T-helper 1 cell treated with Interleukin-12 subunit alpha and Interleukin-12 subunit beta and Interleukin-4 antibody, amounts not matched to agents 30 ng/mL and 1 ng/mL, for 36 hours (primary cell): ENCODE measurements at regions not wholly inside any gene's neighbourhood (a gene's known extent, or its start where the extent isn't known, plus 50 kb on each side); places are given as distances from the start of the nearest gene placed in this dataset.
"Not testable (repeated sequence)": the region's sequence is repeated elsewhere in the genome, so short reads cannot be mapped to it uniquely, and the experiment has no call there.

Source experiments
- intact Hi-C: fragments of 100-400 bp; cut with micrococcal nuclease; formaldehyde crosslinking; loops from one replicate; pipeline ENCODE4 v1.15.1; 2024

GRCh38 chr5:12592228-12592627, 688.0 kb upstream of the CTNND2 start:
- intact Hi-C loops: no loop called here

DNA sequence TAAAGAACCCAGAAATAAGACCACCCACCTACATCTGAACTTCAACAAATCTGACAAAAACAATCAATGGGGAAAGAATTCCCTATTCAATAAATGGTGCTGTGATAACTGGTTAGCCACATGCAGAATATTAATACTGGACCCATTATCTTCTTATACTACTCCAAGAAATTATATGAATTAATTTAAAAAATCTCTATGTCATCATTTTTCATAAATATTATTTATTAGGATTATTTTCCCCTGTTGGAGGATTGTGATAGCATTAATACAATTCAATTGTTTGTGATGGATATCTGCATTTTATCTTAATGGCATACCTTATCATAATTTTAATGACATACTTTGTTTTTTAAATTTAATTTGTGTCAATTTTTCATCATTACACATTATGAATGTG, 682.2 kb upstream of the CTNND2 start:
- intact Hi-C loops: no loop called here

DNA sequence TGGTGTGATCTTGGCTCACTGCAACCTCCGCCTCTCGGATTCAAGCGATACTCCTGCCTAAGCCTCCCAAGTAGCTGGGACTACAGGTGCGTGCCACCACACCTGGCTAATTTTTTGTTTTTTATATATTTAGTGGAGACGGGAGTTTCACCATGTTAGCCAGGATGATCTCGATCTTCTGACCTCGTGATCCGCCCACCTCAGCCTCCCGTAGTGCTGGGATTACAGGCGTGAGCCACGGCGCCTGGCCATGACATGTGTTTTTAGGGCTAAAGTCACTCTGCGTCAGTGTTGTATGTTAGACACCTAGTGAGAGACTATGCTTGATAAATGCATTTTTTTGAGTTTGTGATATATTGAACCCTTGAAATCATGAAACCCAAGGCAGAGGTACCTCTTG, 674.6 kb upstream of the CTNND2 start:
- intact Hi-C loops: not testable (repeated sequence)

- intact Hi-C loops: not testable (repeated sequence)
Observed at GRCh38 chr5:12576953-12577352, 672.7 kb upstream of the CTNND2 start.

DNA sequence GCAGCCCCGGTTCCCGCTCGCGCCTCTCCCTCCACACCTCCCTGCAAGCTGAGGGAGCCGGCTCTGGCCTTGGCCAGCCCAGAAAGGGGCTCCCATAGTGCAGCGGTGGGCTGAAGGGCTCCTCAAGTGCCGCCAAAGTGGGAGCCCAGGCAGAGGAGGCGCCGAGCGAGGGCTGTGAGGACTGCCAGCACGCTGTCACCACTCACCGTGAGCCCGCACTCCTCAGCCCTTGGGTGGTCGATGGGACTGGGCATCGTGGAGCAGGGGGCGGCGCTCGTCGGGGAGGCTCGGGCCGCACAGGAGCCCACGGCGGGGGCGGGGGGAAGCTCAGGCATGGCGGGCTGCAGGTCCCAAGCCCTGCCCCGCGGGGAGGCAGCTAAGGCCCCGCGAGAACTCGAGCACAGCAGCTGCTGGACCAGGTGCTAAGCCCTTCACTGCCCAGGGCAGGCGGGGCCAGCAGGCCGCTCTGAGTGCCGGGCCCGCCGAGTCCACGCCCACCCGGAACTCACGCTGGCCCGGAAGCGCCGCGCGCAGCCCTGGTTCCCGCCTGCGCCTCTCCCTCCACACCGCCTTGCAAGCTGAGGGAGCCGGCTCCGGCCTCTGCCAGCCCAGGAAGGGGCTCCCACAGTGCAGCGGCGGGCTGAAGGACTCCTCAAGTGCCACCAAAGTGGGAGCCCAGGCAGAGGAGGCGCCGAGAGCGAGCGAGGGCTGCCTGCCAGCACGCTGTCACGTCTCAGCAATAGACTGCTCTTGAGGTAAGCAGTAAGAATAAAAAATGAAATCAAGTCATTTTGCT, 670.2 kb upstream of the CTNND2 start:
- intact Hi-C loops: not testable (repeated sequence)

DNA sequence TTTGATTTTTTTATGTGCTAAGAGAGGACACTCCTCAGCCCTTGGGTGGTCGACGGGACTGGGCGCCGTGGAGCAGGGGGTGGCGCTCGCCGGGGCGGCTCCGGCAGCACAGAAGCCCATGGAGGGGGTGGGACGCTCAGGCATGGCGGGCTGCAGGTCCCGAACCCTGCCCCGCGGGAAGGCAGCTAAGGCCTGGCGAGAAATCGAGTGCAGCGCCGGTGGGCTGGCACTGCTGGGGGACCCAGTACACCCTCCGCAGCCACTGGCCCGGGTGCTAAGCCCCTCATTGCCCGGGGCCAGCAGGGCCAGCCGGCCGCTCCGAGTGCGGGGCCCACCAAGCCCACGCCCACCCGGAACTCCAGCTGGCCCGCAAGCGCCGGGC, 669.7 kb upstream of the CTNND2 start:
- intact Hi-C loops: not testable (repeated sequence)

DNA sequence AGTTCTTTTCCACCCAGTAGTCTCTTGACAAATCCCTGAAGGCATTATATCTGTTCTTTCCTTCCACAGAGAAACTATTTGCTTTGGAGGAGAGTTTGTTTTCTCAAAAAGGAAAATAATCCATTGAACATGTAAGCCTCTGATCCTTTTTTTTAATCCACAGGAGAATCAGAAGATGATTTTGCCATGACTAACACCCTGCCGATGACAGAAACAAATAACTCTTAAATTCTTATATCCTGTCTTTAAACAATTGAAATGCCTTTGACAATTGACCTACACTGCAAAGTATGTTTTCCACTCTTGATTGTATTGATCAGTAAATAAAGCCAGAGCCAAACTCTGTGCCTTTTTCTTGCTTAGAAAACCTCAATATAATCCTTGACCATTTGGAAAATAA, 666.4 kb upstream of the CTNND2 start:
- intact Hi-C loops: no loop called here

GRCh38 chr5:12566441-12566840, 662.2 kb upstream of the CTNND2 start:
- intact Hi-C loops: no loop called here

- intact Hi-C loops: no loop called here
Observed at GRCh38 chr5:12557012-12557411, 652.8 kb upstream of the CTNND2 start.

DNA sequence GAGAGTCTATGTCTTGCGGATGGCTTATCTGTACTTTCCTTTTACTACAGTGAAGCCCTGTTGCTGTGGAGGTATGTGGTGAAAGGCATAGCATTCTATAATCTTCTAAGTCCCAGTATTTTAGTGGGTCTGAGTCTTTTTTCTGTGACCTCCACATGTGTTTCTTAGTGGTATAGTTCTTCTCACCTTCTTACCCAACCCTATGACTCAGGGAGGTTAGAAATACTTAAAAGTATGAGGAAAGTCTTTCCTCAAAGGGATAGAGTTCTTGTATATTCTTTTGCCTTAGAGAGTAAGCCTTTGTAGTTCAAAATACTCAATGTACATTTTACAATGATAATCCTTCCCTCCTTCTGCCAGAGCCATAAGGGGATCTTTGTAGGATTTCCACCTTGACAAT, 621.9 kb upstream of the CTNND2 start:
- intact Hi-C loops: no loop called here

DNA sequence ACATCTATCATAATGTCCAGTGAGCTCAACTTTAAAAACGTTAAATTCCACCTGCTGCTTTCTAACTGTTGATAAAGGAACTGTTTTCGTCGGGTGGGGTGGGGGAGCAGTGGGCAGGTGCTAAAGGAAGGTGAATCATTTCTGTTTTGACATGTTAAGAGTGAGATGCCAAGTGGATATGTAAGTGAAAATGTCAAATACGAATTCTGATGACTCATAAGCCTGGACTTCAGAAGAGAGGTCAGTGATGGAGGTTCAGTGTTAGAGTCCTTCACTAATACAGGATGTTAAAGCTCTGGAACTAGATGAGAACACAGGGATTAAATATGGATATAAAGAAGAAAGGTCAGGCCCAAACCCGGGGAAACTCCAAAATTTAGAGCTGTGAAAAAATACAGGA, 617.9 kb upstream of the CTNND2 start:
- intact Hi-C loops: no loop called here

GRCh38 chr5:12504983-12505382, 600.7 kb upstream of the CTNND2 start:
- intact Hi-C loops: not testable (repeated sequence)

DNA sequence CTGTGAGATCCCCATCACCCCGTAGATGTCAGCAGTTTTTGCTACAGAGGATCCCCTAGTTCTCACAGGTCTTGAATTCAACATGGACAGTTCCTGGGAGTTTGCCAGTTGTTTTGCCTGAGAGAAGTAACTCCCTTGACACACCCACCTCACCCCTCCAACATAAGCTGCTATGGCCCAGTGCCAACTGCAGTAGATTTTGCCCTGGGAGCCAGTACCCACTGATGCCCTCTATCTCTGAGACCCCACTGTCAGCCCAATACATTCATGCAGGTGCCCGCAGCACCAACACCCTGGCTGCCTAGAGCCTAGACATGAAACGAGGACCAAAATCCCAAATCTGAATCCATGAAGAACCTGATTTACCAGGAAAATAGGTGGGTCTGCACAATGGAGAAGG, 583.9 kb upstream of the CTNND2 start:
- intact Hi-C loops: no loop called here

DNA sequence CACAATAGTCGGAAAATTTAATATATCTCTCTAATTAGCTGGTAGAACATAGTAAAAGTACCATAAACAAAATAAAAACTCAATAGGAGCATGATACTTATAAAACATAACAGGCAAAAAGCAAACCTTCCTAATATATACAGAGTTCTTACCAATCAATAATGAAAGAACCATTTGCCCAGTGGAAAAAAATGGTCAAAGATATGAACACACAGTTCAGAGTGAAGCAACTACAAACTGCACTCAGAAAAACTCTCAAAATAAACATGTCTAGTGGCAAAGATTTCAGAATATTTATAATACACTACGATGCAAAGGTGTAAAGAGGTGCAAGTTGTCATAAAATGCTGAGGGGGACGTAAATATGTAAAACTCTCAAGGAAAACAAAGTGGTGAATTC, 576.2 kb upstream of the CTNND2 start:
- intact Hi-C loops: no loop called here

DNA sequence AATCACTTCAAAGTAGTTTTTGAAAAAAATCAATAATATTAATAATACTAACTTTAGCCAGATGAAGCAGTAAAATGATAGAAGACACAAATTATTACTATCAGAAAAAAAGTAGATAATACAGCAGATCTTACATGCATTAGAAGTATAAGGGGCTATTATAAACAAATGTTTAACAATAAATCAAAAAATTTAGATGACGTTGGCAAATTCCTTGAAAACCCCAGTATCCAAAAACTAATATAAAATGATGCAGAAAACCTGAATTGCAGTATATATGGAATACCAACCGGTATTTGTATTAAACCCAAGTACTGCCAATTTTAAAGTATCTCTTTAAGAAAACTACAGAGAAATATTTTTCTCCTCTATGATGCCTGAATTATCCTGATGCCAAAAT, 573.3 kb upstream of the CTNND2 start:
- intact Hi-C loops: no loop called here

GRCh38 chr5:12467799-12468198, 563.6 kb upstream of the CTNND2 start:
- intact Hi-C loops: no loop called here

DNA sequence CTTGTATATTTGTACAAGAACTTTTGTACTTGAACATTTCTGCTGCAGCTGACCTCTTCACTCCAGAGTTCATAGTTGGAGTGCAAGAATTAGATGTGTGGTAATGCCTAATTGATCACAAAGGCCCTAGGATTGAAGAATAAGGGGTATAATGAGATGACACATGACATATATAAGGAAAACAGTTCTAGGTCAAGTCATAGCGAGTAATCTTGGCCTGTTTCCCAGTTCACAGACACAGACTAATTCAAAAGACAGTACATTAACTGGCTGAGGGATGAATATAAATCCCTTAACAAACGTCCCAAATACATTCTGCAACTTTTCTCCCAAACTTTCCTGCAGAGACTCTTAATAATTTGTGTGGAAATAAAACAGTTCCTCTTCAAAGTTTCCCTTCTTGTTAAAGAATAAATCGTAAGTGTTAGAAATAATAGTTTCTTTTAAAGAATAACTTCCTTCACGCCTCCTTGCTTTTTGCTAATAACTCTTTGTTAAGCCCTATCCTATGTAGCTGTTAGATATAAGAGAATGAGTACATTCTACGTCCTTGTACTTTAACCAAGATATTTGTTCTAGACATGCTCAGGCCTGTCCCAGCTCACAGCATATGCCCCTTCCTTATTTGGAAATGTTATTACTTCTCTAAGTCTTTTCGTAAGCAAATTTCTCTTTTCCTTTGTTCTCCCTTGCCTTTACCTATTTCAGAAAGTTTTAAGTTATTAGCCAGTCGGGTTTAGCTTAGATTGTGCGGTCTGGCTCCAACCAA, 556.4 kb upstream of the CTNND2 start:
- intact Hi-C loops: no loop called here

- intact Hi-C loops: no loop called here
Observed at GRCh38 chr5:12459326-12459725, 555.1 kb upstream of the CTNND2 start.

DNA sequence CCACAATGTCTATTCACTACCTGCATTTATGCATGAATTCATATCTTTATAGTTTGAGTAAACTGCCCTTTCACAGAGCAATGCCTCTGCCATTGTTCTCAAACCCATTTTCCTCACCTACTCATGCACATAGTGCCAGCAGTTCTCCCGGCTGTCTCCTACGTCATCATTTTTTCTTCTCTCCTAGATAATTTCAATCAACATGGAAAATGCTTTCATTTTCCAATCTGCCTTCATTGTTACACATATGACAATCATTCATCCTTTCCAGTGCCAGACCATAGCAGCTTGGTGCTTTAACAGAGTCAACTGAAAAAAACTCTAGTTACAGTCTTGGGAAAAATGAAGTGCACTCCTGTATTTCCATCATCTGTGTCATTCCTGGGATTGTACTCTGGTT, 514.8 kb upstream of the CTNND2 start:
- intact Hi-C loops: no loop called here

DNA sequence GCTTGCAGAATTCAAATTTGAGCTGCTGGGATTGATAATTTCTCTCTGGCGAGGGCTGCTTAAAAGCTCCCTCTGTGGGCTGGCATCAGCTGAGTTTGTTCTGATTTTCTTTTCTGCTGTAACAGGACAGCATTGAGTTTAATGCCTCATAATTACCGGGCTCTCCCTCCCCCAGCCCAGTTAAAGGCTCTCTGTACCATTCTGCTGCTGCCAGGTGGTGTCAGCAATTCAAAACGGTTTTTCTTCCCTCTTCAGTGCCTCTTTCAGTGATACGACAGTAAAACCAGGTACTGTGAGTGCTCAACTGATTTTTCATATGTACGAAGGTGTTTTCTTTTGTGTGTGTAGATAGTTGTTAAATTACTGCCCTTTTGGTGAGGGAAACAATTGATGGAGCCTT, 509.3 kb upstream of the CTNND2 start:
- intact Hi-C loops: no loop called here

DNA sequence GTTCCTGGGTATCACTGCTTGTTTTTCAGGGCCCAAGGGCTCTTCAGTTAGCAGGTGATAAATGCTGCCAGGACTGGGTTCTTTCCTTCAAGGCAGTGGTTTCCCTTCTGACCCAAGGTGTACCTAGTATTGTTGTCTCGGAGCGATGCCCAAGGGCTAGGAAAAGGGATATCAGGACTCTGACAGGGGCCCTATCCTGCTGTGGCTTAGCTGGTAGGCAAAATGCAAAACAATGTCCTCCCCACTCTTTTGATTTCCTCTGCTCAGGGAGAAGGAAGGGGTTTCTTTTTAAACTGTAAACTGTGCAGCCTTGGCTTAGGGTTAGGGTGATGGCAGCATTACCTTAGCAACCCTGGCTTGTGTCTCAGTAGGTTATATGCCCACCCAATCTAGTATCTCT, 508.8 kb upstream of the CTNND2 start:
- intact Hi-C loops: no loop called here

DNA sequence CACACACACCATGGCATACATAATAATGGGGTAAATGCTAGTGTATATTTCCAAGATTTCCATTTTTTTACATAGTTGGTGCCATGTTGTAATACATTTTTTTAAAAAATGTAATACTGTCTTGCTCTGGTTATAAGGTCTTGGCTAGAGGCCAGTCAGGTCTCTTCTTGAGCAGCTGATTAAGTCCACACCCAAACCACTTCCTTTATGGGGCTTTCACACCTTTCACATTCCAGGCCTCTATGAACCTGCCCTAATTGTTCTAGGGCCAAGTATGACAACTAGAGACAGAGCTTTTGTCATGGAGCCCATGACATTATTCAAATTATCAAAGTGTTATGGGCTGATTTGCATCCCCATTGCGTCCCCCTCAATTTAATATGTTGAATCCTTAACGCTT, 495.6 kb upstream of the CTNND2 start:
- intact Hi-C loops: no loop called here

DNA sequence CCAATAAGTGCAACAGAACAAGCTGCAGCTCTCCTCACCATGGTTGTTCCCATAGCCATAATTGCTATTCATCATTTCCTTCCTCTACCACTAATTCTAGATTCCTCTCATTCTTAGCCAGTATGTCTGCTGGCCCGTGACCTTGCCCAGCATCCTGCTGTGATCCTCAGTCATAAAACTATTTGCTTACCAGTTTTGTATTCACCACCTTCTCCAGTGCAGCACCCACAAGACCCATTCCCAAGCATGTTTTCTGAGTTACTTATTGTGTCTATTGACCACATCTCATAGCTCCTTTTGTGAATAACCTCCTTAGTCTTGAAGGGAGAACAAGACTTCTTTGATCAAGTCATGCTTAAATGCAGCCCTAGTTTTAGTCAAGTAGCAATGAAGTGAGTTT, 488.0 kb upstream of the CTNND2 start:
- intact Hi-C loops: no loop called here
